ENCODE measurements at regions not wholly inside any gene's neighbourhood (a gene's known extent, or its start where the extent isn't known, plus 50 kb on each side); places are given as distances from the start of the nearest gene placed in this dataset.

DNA sequence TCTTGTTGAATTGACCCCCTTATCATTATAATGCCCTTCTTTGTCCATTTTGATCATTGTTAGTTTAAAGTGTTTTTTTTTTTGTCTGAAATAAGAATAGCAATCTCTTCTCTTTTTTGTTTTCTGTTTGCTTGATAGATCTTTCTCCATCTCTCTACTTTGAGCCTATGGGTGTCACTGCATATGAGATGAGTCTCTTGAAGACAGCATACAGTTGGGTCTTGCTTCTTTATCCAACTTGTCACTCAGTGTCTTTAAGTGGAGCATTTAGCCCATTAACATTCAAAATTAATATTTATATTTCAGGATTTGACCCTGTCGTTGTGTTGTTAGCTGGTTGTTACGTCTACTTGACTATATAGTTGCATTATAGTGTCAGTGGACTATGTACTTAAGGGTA is 135.4 kb downstream of the HMHB1 start:
- H3K36me3 Mint-ChIP-seq, result peaks cover 18% of the 10 kb centered on the region
- Histone ChIP-seq H3K27me3 (ENCODE audit: control insufficient read depth, insufficient read depth, low read length) (no peaks in the 10 kb centered on the region), H3K9me3 (ENCODE audit: control insufficient read depth, insufficient read depth, low read length) (no peaks in the 10 kb centered on the region), H3K4me1 (ENCODE audit: control insufficient read depth, insufficient read depth, low read length) (no peaks in the 10 kb centered on the region), H3K36me3 (ENCODE audit: control insufficient read depth, insufficient read depth, low read length) (no peaks in the 10 kb centered on the region), H3K27ac (ENCODE audit: low read length) (no peak overlapping the region), H3K4me3 (ENCODE audit: low read length) (no peak overlapping the region)
- peaks cover 10 to 31% of the 10 kb centered on the region in 2 donors for H3K27me3 Mint-ChIP-seq (ENCODE audit: low read depth in 2 of 2)
- intact Hi-C loops (cut with micrococcal nuclease), result no loop called here
- peaks cover 3 to 14% of the 10 kb centered on the region in 2 donors for H3K9me3 Mint-ChIP-seq
- no peak for DNase-seq
- H3K4me1 Mint-ChIP-seq, result no peaks in the 10 kb centered on the region
- H3K27ac Mint-ChIP-seq, result no peak overlapping the region
- H3K4me3 Mint-ChIP-seq, result no peak overlapping the region
- no peak for ATAC-seq
- WGBS (ENCODE audit: insufficient coverage), result 91% methylated on average over 2 of the region's 2 CpGs
- no peak for TF ChIP-seq CTCF (IDR thresholded peaks at IDR 0.05)

DNA sequence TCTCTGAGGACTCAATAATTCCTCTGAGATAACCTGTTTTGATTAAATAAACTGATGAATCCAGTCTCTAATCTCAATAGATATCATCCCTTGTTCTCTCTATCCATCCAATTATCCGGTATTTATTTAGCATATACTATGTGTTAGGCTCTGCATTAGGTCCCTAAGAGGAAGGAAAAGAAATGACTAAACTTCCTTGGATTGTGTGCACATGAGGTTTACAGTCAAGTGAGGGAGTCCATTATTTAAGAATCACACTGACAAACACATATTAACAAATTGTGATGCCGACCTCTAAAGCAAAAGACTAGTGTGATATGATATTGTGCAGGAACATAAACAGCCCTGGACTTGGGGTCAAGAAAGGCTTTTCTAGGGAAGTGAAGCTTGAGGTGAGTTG is 140.8 kb downstream of the HMHB1 start:
- DNase-seq (no peak), ATAC-seq (no peak)
- intact Hi-C loops (cut with micrococcal nuclease), result no loop called here
- Histone ChIP-seq H3K4me3 (ENCODE audit: low read length) (no peak overlapping the region), H3K27me3 (ENCODE audit: control insufficient read depth, insufficient read depth, low read length) (no peaks in the 10 kb centered on the region), H3K36me3 (ENCODE audit: control insufficient read depth, insufficient read depth, low read length) (no peaks in the 10 kb centered on the region), H3K27ac (ENCODE audit: low read length) (no peak overlapping the region), H3K4me1 (ENCODE audit: control insufficient read depth, insufficient read depth, low read length) (no peaks in the 10 kb centered on the region), H3K9me3 (ENCODE audit: control insufficient read depth, insufficient read depth, low read length) (no peaks in the 10 kb centered on the region)
- H3K27me3 Mint-ChIP-seq (ENCODE audit: low read depth in 2 of 2), result peaks cover 17 to 27% of the 10 kb centered on the region in 2 donors
- no peaks in the 10 kb centered on the region for H3K4me1 Mint-ChIP-seq
- peaks cover 0 to 5% of the 10 kb centered on the region in 2 donors for H3K9me3 Mint-ChIP-seq
- H3K27ac Mint-ChIP-seq, result no peak overlapping the region
- H3K36me3 Mint-ChIP-seq, result no peaks in the 10 kb centered on the region
- no peak overlapping the region for H3K4me3 Mint-ChIP-seq
- no peak for TF ChIP-seq CTCF (IDR thresholded peaks at IDR 0.05)
- 100% methylated on average over 1 of the region's 2 CpGs for WGBS (ENCODE audit: insufficient coverage)

DNA sequence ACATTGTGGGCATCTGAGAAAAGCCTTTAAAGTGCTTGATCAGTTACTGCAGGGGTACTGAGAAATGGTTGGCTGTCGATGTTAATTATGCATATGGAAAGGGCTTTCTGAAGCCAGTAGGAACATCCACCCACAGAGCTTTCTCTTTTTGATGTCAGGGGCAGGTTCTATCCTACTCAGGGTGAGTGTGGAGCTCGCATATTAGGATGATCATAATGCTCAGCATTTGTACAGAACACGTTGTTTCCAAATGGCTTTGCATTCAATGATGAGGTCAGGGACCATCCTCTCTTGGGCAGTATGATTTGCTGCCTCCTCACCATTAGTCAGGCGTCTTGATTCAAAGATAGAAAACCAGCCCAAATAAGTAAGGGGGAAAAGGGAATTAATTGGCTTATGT is 141.9 kb downstream of the HMHB1 start:
- ATAC-seq (no peak), DNase-seq (no peak)
- no peak overlapping the region for H3K4me3 ChIP-seq (ENCODE audit: low read length)
- H3K27ac Mint-ChIP-seq, result no peak overlapping the region
- no peak overlapping the region for H3K4me3 Mint-ChIP-seq
- H3K27me3 ChIP-seq (ENCODE audit: control insufficient read depth, insufficient read depth, low read length), result no peaks in the 10 kb centered on the region
- no peaks in the 10 kb centered on the region for H3K4me1 Mint-ChIP-seq
- H3K27me3 Mint-ChIP-seq (ENCODE audit: low read depth in 2 of 2), result peaks cover 24 to 30% of the 10 kb centered on the region in 2 donors
- H3K9me3 Mint-ChIP-seq, result peaks cover 0 to 5% of the 10 kb centered on the region in 2 donors
- intact Hi-C loops (cut with micrococcal nuclease), result no loop called here
- no peaks in the 10 kb centered on the region for H3K36me3 Mint-ChIP-seq
- no peak for TF ChIP-seq CTCF (IDR thresholded peaks at IDR 0.05)
- H3K27ac ChIP-seq (ENCODE audit: low read length), result no peak overlapping the region
- no peaks in the 10 kb centered on the region for H3K4me1 ChIP-seq (ENCODE audit: control insufficient read depth, insufficient read depth, low read length)
- H3K36me3 ChIP-seq (ENCODE audit: control insufficient read depth, insufficient read depth, low read length), result no peaks in the 10 kb centered on the region
- no peaks in the 10 kb centered on the region for H3K9me3 ChIP-seq (ENCODE audit: control insufficient read depth, insufficient read depth, low read length)
- WGBS (ENCODE audit: insufficient coverage), result 90% methylated on average over 3 of the region's 4 CpGs

DNA sequence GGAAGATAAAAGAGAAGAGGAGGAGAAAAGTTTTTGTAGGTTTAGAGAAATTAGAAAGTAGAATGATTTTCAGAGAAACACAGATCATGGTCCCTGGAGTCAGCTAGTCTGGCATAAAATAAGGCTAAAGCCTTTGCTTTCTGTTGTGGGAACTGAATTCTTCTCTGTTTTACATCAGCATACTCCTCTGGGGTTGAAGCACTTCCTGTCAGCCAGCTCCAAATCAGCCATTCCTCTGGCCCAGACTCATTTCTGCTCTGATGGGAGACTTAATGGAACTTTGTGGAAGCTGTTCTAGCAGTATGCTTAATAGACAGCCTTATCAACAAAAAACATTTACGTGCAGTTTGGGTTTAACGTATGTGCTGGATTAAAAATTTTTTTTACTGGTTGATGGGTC is 143.2 kb downstream of the HMHB1 start:
- Mint-ChIP-seq H3K27me3 (ENCODE audit: low read depth in 2 of 2) (peaks cover 21 to 24% of the 10 kb centered on the region in 2 donors), H3K9me3 (no peaks in the 10 kb centered on the region), H3K27ac (no peak overlapping the region), H3K36me3 (no peaks in the 10 kb centered on the region), H3K4me3 (no peak overlapping the region), H3K4me1 (no peaks in the 10 kb centered on the region)
- Histone ChIP-seq H3K4me3 (ENCODE audit: low read length) (no peak overlapping the region), H3K9me3 (ENCODE audit: control insufficient read depth, insufficient read depth, low read length) (no peaks in the 10 kb centered on the region), H3K36me3 (ENCODE audit: control insufficient read depth, insufficient read depth, low read length) (no peaks in the 10 kb centered on the region), H3K27ac (ENCODE audit: low read length) (no peak overlapping the region), H3K27me3 (ENCODE audit: control insufficient read depth, insufficient read depth, low read length) (no peaks in the 10 kb centered on the region), H3K4me1 (ENCODE audit: control insufficient read depth, insufficient read depth, low read length) (no peaks in the 10 kb centered on the region)
- intact Hi-C loops (cut with micrococcal nuclease), result no loop called here
- no peak for DNase-seq
- no peak for TF ChIP-seq CTCF (IDR thresholded peaks at IDR 0.05)
- ATAC-seq, result no peak
- no CpG with 5 or more reads among the region's 2 CpGs for WGBS (ENCODE audit: insufficient coverage)

All from natural killer cell (primary cell).